DOHH2 (cell line): ENCODE measurements at regions not wholly inside any gene's neighbourhood (a gene's known extent, or its start where the extent isn't known, plus 50 kb on each side); places are given as distances from the start of the nearest gene placed in this dataset.

Experiments used
- H3F3A ChIP-seq: fragments of 200-600 bp; sonication (generic), shearing (Covaris generic); 2 replicates; pipeline ENCODE4 v1.6.0; 2016; ENCODE audit warnings: antibody characterized with exemption, mild to moderate bottlenecking; ENCODE audit not compliant: control insufficient read depth, insufficient read depth
- H3K27ac ChIP-seq: fragments of 200-600 bp; sonication (generic); 2 replicates; pipeline ENCODE4 v1.5.1; 2014; ENCODE audit warnings: low read depth, mild to moderate bottlenecking, low read length, moderate library complexity
- H3K27me3 ChIP-seq: fragments of 200-600 bp; sonication (generic); 2 replicates; pipeline ENCODE4 v1.6.1; 2014; ENCODE audit warnings: mild to moderate bottlenecking, low read length, mixed read lengths; ENCODE audit not compliant: control insufficient read depth
- H3K36me3 ChIP-seq: fragments of 200-600 bp; sonication (generic); 2 replicates; pipeline ENCODE4 v1.6.1; 2014; ENCODE audit warnings: mild to moderate bottlenecking, low read length, moderate library complexity, mixed read lengths; ENCODE audit not compliant: control insufficient read depth
- H3K4me1 ChIP-seq: fragments of 200-600 bp; sonication (generic); 2 replicates; pipeline ENCODE4 v1.6.1; 2014; ENCODE audit warnings: mild to moderate bottlenecking, low read length, mixed read lengths; ENCODE audit not compliant: control insufficient read depth
- H3K4me2 ChIP-seq: fragments of 200-600 bp; sonication (generic); 2 replicates; pipeline ENCODE4 v1.6.0; 2014; ENCODE audit warnings: mild to moderate bottlenecking, low read length, moderate library complexity
- H3K4me3 ChIP-seq: fragments of 200-600 bp; sonication (generic); 2 replicates; pipeline ENCODE4 v1.5.1; 2014; ENCODE audit warnings: mild to moderate bottlenecking, low read length, mixed read lengths
- H3K79me2 ChIP-seq: fragments of 200-600 bp; sonication (generic); 2 replicates; pipeline ENCODE4 v1.6.1; 2014; ENCODE audit warnings: mild to moderate bottlenecking, low read length, mixed read lengths; ENCODE audit not compliant: control insufficient read depth
- H3K9me2 ChIP-seq: fragments of 200-600 bp; sonication (generic); replicated peaks from 2 replicates; pipeline ENCODE4 v1.6.1; 2014; ENCODE audit warnings: mild to moderate bottlenecking, low read length, mixed read lengths; ENCODE audit not compliant: control insufficient read depth
- H3K9me3 ChIP-seq: fragments of 200-600 bp; sonication (generic); 2 replicates; pipeline ENCODE4 v1.6.1; 2014; ENCODE audit warnings: antibody characterized with exemption, low read length, mixed read lengths; ENCODE audit not compliant: control insufficient read depth, insufficient read depth
- H4K20me1 ChIP-seq: fragments of 200-600 bp; sonication (generic); 2 replicates; pipeline ENCODE4 v1.6.0; 2014; ENCODE audit warnings: low read depth, mild to moderate bottlenecking, antibody characterized with exemption, low read length, moderate library complexity; ENCODE audit not compliant: control insufficient read depth, insufficient read depth
- EZH2phosphoT487 ChIP-seq: fragments of 200-600 bp; sonication (generic); IDR thresholded peaks from 2 replicates; pipeline ENCODE4 v1.6.1; 2017; ENCODE audit warnings: borderline replicate concordance, mild to moderate bottlenecking, antibody characterized with exemption, low read length, moderate library complexity, mixed read lengths
- TF ChIP-seq, protein P1 (sequence below): fragments of 200-600 bp; sonication (generic); IDR thresholded peaks from one replicate; pipeline ENCODE4 v1.5.1; 2014; ENCODE audit warnings: antibody characterized with exemption, mild to moderate bottlenecking, low read depth, low read length; ENCODE audit not compliant: poor library complexity, severe bottlenecking

DNA sequence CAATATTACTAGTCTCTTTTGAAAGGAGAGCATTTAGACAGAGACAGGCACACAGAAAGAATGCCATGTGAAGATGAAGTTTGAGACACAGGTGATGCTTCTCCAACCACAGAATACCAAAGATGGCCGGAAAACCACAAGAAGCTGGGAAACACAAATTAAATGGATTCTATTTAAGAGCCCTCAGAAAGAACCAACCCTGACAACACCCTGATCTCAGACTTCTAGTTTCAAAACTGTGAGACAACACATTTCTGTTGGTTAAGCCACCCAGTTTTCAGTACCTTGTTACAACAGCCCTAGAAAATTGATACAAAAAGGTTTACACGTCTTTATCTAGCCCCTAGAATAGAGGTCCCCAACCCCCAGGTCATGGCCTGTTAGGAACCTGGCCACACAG is 79.8 kb upstream of the CCNG1 start:
- Histone ChIP-seq H3K9me2 (no peaks in the 10 kb centered on the region), H3K27ac (no peak overlapping the region), H3K9me3 (peaks cover 8% of the 10 kb centered on the region; the same call in 1 of the 2 replicates), H3K4me3 (no peak overlapping the region), H3K36me3 (peaks cover 5% of the 10 kb centered on the region; the same call in 1 of the 2 replicates), H3K4me2 (no peak overlapping the region), H3K27me3 (no peaks in the 10 kb centered on the region), H3F3A (peaks cover 15% of the 10 kb centered on the region), H4K20me1 (no peaks in the 10 kb centered on the region), H3K79me2 (no peaks in the 10 kb centered on the region), H3K4me1 (peaks cover 42% of the 10 kb centered on the region)
- TF ChIP-seq EZH2phosphoT487 = no peak
- TF ChIP-seq, protein P1, sequence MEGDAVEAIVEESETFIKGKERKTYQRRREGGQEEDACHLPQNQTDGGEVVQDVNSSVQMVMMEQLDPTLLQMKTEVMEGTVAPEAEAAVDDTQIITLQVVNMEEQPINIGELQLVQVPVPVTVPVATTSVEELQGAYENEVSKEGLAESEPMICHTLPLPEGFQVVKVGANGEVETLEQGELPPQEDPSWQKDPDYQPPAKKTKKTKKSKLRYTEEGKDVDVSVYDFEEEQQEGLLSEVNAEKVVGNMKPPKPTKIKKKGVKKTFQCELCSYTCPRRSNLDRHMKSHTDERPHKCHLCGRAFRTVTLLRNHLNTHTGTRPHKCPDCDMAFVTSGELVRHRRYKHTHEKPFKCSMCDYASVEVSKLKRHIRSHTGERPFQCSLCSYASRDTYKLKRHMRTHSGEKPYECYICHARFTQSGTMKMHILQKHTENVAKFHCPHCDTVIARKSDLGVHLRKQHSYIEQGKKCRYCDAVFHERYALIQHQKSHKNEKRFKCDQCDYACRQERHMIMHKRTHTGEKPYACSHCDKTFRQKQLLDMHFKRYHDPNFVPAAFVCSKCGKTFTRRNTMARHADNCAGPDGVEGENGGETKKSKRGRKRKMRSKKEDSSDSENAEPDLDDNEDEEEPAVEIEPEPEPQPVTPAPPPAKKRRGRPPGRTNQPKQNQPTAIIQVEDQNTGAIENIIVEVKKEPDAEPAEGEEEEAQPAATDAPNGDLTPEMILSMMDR = no peak

DNA sequence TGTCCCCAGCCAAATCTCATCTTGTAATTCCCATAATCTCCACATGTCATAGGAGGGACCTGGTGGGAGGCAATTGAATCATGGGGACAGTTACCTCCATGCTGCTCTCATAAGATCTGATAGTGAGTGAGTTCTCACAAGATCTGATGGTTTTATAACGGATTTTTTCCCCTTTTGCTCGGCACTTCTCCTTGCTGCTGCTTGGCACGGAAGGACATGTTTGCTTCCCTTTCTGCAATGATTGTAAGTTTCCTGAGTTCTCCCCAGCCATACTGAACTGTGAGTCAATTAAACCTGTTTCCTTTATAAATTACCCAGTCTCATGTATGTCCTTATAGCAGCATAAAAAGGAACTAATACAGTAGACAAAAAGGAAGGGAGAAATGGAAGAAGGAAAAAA is 76.7 kb upstream of the CCNG1 start:
- no peaks in the 10 kb centered on the region for H3K79me2 ChIP-seq
- H3K4me2 ChIP-seq = no peak overlapping the region
- H3K36me3 ChIP-seq = no peaks in the 10 kb centered on the region
- H3K9me2 ChIP-seq = no peaks in the 10 kb centered on the region
- no peaks in the 10 kb centered on the region for H4K20me1 ChIP-seq
- H3K4me1 ChIP-seq = peaks cover 21% of the 10 kb centered on the region
- H3F3A ChIP-seq = no peaks in the 10 kb centered on the region
- H3K27ac ChIP-seq = no peak overlapping the region
- H3K4me3 ChIP-seq = no peak overlapping the region
- TF ChIP-seq, protein P1 = no peak
- TF ChIP-seq EZH2phosphoT487 = no peak
- H3K9me3 ChIP-seq = peaks cover 20% of the 10 kb centered on the region
- H3K27me3 ChIP-seq = no peaks in the 10 kb centered on the region

DNA sequence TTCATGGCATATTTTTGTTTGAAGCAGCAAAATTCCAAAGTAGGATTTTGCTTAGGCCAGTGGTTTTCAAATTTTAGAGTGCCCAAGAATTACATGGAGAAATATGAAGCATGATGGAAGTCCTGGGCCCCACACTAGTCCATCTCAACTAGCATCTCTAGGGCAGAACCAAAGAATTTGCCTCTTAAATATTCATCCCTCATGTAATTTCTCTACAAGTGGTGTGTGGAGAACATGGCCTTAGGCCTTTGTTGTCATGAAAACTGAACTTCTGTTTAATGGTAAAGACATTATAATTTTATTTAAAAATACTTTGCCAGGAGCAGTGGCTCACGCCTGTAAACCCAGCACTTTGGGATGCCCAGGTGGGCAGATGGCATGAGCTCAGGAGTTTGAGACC is 75.9 kb upstream of the CCNG1 start:
- Histone ChIP-seq H3K9me2 (no peaks in the 10 kb centered on the region), H3K27ac (no peak overlapping the region), H3K27me3 (no peaks in the 10 kb centered on the region), H3K4me3 (no peak overlapping the region), H3K4me2 (no peak overlapping the region), H3K36me3 (no peaks in the 10 kb centered on the region), H3F3A (no peaks in the 10 kb centered on the region), H3K9me3 (peaks cover 21% of the 10 kb centered on the region), H3K4me1 (peaks cover 18% of the 10 kb centered on the region), H3K79me2 (no peaks in the 10 kb centered on the region), H4K20me1 (no peaks in the 10 kb centered on the region)
- TF ChIP-seq, protein P1 = no peak
- TF ChIP-seq EZH2phosphoT487 = no peak
